ENCODE measurements at regions not wholly inside any gene's neighbourhood (a gene's known extent, or its start where the extent isn't known, plus 50 kb on each side); places are given as distances from the start of the nearest gene placed in this dataset.

- no peak for TF ChIP-seq CTCF (IDR thresholded peaks at IDR 0.05)
- no peak for TF ChIP-seq POLR2A (IDR thresholded peaks at IDR 0.05)
These were observed 698.6 kb downstream of the SH3BGRL start for GRCh38 chrX:81900522-81900921.
